SK-N-SH (cell line): ENCODE measurements at regions not wholly inside any gene's neighbourhood (a gene's known extent, or its start where the extent isn't known, plus 50 kb on each side); places are given as distances from the start of the nearest gene placed in this dataset.
"Not testable (repeated sequence)": the region's sequence is repeated elsewhere in the genome, so short reads cannot be mapped to it uniquely, and the experiment has no call there.

Experiments used
- CTCF ChIA-PET: fragments of 300-600, 350-600 bp; formaldehyde crosslinking; extraction: SDS; loops from one replicate; lab custom pipeline; 2021; lab: Yijun Ruan, JAX
- POLR2A ChIA-PET: fragments of 350-600 bp; sonication (Branson Sonifier 250); formaldehyde crosslinking; extraction: SDS; loops from one replicate; lab custom pipeline; 2020; ENCODE audit warnings: antibody characterized with exemption, inconsistent platforms; lab: Yijun Ruan, JAX
- DNase-seq: peaks from one replicate; pipeline ENCODE4 v3.0.0; 2012
- H2AFZ ChIP-seq: fragments of 200-600 bp; sonication (generic); 2 replicates; pipeline ENCODE4 v1.8.1; 2016; ENCODE audit warnings: antibody characterized with exemption, mild to moderate bottlenecking, low read depth
- H3F3A ChIP-seq: fragments of 200-600 bp; sonication (generic); replicated peaks from 2 replicates; pipeline ENCODE3; 2016; ENCODE audit warnings: antibody characterized with exemption, mild to moderate bottlenecking; ENCODE audit not compliant: insufficient read depth
- H3K27ac ChIP-seq, 2 experiments: fragments of 200-500 bp in 1 of 2; fragments of 200-600 bp in 1 of 2; sonication (Bioruptor generic) in 1 of 2; sonication (generic), shearing (Covaris generic) in 1 of 2; 2 replicates each; pipeline versions ENCODE4 v1.5.1 to v1.6.1; 2014 to 2016; ENCODE audit warnings: low read depth in 2 of 2, inconsistent platforms in 1 of 2, low read length in 1 of 2, mild to moderate bottlenecking in 1 of 2, mixed read lengths in 1 of 2
- H3K27me3 ChIP-seq: fragments of 200-600 bp; sonication (generic), shearing (Covaris generic); 2 replicates; pipeline ENCODE4 v1.6.1; 2016; ENCODE audit warnings: mixed run types; ENCODE audit not compliant: insufficient read depth
- H3K36me3 ChIP-seq, 2 experiments: fragments of 200-500 bp in 1 of 2; fragments of 200-600 bp in 1 of 2; sonication (Bioruptor generic) in 1 of 2; sonication (generic) in 1 of 2; replicated peaks in 1 of 2; 2 replicates each; pipeline versions ENCODE3 to v1.5.1; 2014 to 2016; ENCODE audit warnings: low read length in 1 of 2, mild to moderate bottlenecking in 1 of 2; ENCODE audit not compliant: insufficient read depth in 2 of 2, control insufficient read depth in 1 of 2
- H3K4me1 ChIP-seq, 2 experiments: fragments of 200-500 bp in 1 of 2; fragments of 200-600 bp in 1 of 2; sonication (Bioruptor generic) in 1 of 2; sonication (generic), shearing (Covaris generic) in 1 of 2; 2 replicates each; pipeline versions ENCODE4 v1.5.1 to v1.6.1; 2014 to 2016; ENCODE audit warnings: low read depth in 1 of 2, low read length in 1 of 2, mixed run types in 1 of 2; ENCODE audit not compliant: insufficient read depth in 2 of 2, control insufficient read depth in 1 of 2
- H3K4me2 ChIP-seq: fragments of 200-600 bp; sonication (generic), shearing (Covaris generic); 2 replicates; pipeline ENCODE4 v1.6.1; 2017; ENCODE audit warnings: mixed run types
- H3K4me3 ChIP-seq, 2 experiments: fragments of 200-500 bp in 1 of 2; fragments of 200-600 bp in 1 of 2; sonication (Bioruptor generic) in 1 of 2; sonication (generic), shearing (Covaris generic) in 1 of 2; 2 replicates each; pipeline versions ENCODE4 v1.5.1 to v1.8.1; 2014 to 2016; ENCODE audit warnings: low read depth in 2 of 2, inconsistent platforms in 1 of 2, low read length in 1 of 2, mild to moderate bottlenecking in 1 of 2, mixed read lengths in 1 of 2, moderate library complexity in 1 of 2
- H3K79me2 ChIP-seq: fragments of 200-600 bp; sonication (generic); 2 replicates; pipeline ENCODE4 v1.8.1; 2017; ENCODE audit warnings: mild to moderate bottlenecking; ENCODE audit not compliant: insufficient read depth
- H3K9ac ChIP-seq: fragments of 200-600 bp; sonication (generic); 2 replicates; pipeline ENCODE4 v1.6.1; 2017; ENCODE audit warnings: mixed run types
- H3K9me2 ChIP-seq: fragments of 200-600 bp; sonication (generic); 2 replicates; pipeline ENCODE4 v1.6.1; 2017; ENCODE audit warnings: mixed run types
- H3K9me3 ChIP-seq: fragments of 200-600 bp; sonication (generic); 2 replicates; pipeline ENCODE4 v1.6.1; 2017; ENCODE audit warnings: mixed run types, mild to moderate bottlenecking, moderate library complexity
- H4K20me1 ChIP-seq: fragments of 200-600 bp; sonication (generic); 2 replicates; pipeline ENCODE4 v1.6.1; 2017; ENCODE audit warnings: mild to moderate bottlenecking, mixed run types; ENCODE audit not compliant: insufficient read depth
- CTCF ChIP-seq: fragments of 200-600 bp; sonication (generic); IDR thresholded peaks from 2 replicates; pipeline ENCODE4 v1.6.1; 2017; ENCODE audit warnings: antibody characterized with exemption, mild to moderate bottlenecking, moderate library complexity
- ELF1 ChIP-seq: IDR thresholded peaks from 2 replicates; pipeline ENCODE4 v1.4.0; 2012
- EZH2phosphoT487 ChIP-seq: fragments of 200-600 bp; sonication (generic); IDR thresholded peaks from 2 replicates; pipeline ENCODE4 v1.6.1; 2017; ENCODE audit warnings: low read depth, mixed run types, mild to moderate bottlenecking, antibody characterized with exemption, moderate library complexity, borderline replicate concordance
- FOXJ3 ChIP-seq: sonication (generic); formaldehyde crosslinking; IDR thresholded peaks from 2 replicates; pipeline ENCODE4 v1.5.1; 2020; ENCODE audit warnings: mild to moderate bottlenecking, missing genetic modification reagents
- GABPA ChIP-seq: IDR thresholded peaks from 2 replicates; pipeline ENCODE4 v1.4.0; 2012; ENCODE audit warnings: low read depth, mild to moderate bottlenecking
- IRF3 ChIP-seq: fragments of 150-350 bp; IDR thresholded peaks from 2 replicates; pipeline ENCODE4 v1.6.1; 2016; ENCODE audit warnings: mild to moderate bottlenecking, low read depth, low read length
- NFIC ChIP-seq: IDR thresholded peaks from 2 replicates; pipeline ENCODE4 v1.4.0; 2012; ENCODE audit warnings: borderline replicate concordance
- NRF1 ChIP-seq: IDR thresholded peaks from 2 replicates; pipeline ENCODE4 v1.6.1; 2012; ENCODE audit warnings: low read depth, mild to moderate bottlenecking, low read length
- PBX3 ChIP-seq: IDR thresholded peaks from 2 replicates; pipeline ENCODE4; 2012
- POLR2AphosphoS5 ChIP-seq: IDR thresholded peaks from 2 replicates; pipeline ENCODE4 v1.6.1; 2012; ENCODE audit warnings: low read depth, low read length
- RAD21 ChIP-seq: IDR thresholded peaks from 2 replicates; pipeline ENCODE4 v1.6.1; 2012; ENCODE audit warnings: mild to moderate bottlenecking, low read length
- RXRA ChIP-seq: IDR thresholded peaks from 2 replicates; pipeline ENCODE4 v1.4.0; 2012; ENCODE audit warnings: low read depth, mild to moderate bottlenecking, borderline replicate concordance
- SIN3A ChIP-seq: IDR thresholded peaks from 2 replicates; pipeline ENCODE4 v1.6.1; 2012; ENCODE audit warnings: low read depth, mild to moderate bottlenecking, low read length, moderate library complexity, borderline replicate concordance
- SMC3 ChIP-seq: IDR thresholded peaks from 2 replicates; pipeline ENCODE4 v1.6.1; 2012; ENCODE audit warnings: low read depth, low read length, improper control_type of control experiment
- TAF1 ChIP-seq: IDR thresholded peaks from 2 replicates; pipeline ENCODE4 v1.6.1; 2012; ENCODE audit warnings: low read depth, mild to moderate bottlenecking, low read length, moderate library complexity, borderline replicate concordance
- TEAD4 ChIP-seq: IDR thresholded peaks from 2 replicates; pipeline ENCODE4 v1.4.0; 2012; ENCODE audit warnings: mild to moderate bottlenecking, borderline replicate concordance; ENCODE audit not compliant: insufficient read depth
- USF1 ChIP-seq: IDR thresholded peaks from 2 replicates; pipeline ENCODE4 v1.4.0; 2012; ENCODE audit warnings: low read depth, borderline replicate concordance
- USF2 ChIP-seq: fragments of 150-350 bp; IDR thresholded peaks from 2 replicates; pipeline ENCODE4 v1.6.1; 2017; ENCODE audit warnings: antibody characterized with exemption, low read length, low read depth, borderline replicate concordance
- YY1 ChIP-seq: IDR thresholded peaks from 2 replicates; pipeline ENCODE4 v1.4.0; 2012; ENCODE audit warnings: low read depth, mild to moderate bottlenecking
- WGBS: methylation state at CpG from one replicate; pipeline ENCODE4 v1.1.6; 2017; ENCODE audit warnings: low lambda C conversion rate; 5-methylcytosine and 5-hydroxymethylcytosine counted together

- Histone ChIP-seq H4K20me1 (no peaks in the 10 kb centered on the region), H3K4me1 (no peaks in the 10 kb centered on the region; a peak in 1 of 4 replicates), H3F3A (no peaks in the 10 kb centered on the region), H3K27me3 (no peaks in the 10 kb centered on the region), H3K36me3 (no peaks in the 10 kb centered on the region), H3K9me2 (no peaks in the 10 kb centered on the region), H3K79me2 (no peaks in the 10 kb centered on the region), H3K4me3 (no peak overlapping the region), H3K9ac (no peak overlapping the region), H3K4me2 (no peak overlapping the region), H2AFZ (no peak overlapping the region), H3K27ac (no peak overlapping the region), H3K9me3 (no peaks in the 10 kb centered on the region)
- DNase-seq, result no peak
- TF ChIP-seq FOXJ3 (no peak), USF2 (no peak), NFIC (no peak), TEAD4 (no peak), GABPA (no peak), CTCF (no peak), RAD21 (no peak), EZH2phosphoT487 (no peak), PBX3 (no peak), YY1 (no peak), IRF3 (no peak), NRF1 (no peak), TAF1 (no peak), ELF1 (no peak), SIN3A (no peak), USF1 (no peak), RXRA (no peak), POLR2AphosphoS5 (no peak), SMC3 (no peak)
- CTCF ChIA-PET, result interaction anchor here (0.6 to 1.4 kb wide), 3 partner anchors 15 to 897 kb away, joined by 3 to 4 read pairs (median 3); no protein-coding TSS in a partner anchor
- POLR2A ChIA-PET, result no interaction called here
- WGBS, result 20% methylated on average over 2 of the region's 2 CpGs
These were observed 421.7 kb downstream of the AGTPBP1 start for GRCh38 chr9:85319936-85320656.

- CTCF ChIA-PET, H3K4me3 ChIP-seq: not testable (repeated sequence)
These were observed 426.2 kb downstream of the AGTPBP1 start for GRCh38 chr9:85315535-85315934.

More at GRCh38 chr9:85315535-85315934, 426.2 kb downstream of the AGTPBP1 start:
- H3K4me1 ChIP-seq, H3K36me3 ChIP-seq, H3K27ac ChIP-seq, POLR2A ChIA-PET, H3K79me2 ChIP-seq, DNase-seq, H4K20me1 ChIP-seq, H3K9me2 ChIP-seq, H3K9ac ChIP-seq, H2AFZ ChIP-seq, H3F3A ChIP-seq, H3K4me2 ChIP-seq, H3K9me3 ChIP-seq, H3K27me3 ChIP-seq: not testable (repeated sequence)
- 4% methylated on average over 2 of the region's 2 CpGs for WGBS
